ENCODE measurements at regions not wholly inside any gene's neighbourhood (a gene's known extent, or its start where the extent isn't known, plus 50 kb on each side); places are given as distances from the start of the nearest gene placed in this dataset.

- no peak for TF ChIP-seq CTCF (IDR thresholded peaks at IDR 0.05; ENCODE audit: control extremely low read depth, extremely low read depth, low read depth, missing control alignments)
- ChIA-PET CTCF (interaction anchor here (0.8 to 1.0 kb wide), 2 partner anchors 9 to 10 kb away, joined by 3 to 4 read pairs; no protein-coding TSS in a partner anchor), POLR2A (interaction anchor here (0.6 kb wide), 1 partner anchor 261 kb away, joined by 3 read pairs; no protein-coding TSS in a partner anchor)
- no peak for DNase-seq (ENCODE audit: extremely low spot score)
Observed at GRCh38 chr12:94740601-94741362, 90.4 kb upstream of the TMCC3 start.

- CTCF ChIA-PET, result interaction anchor here (1.3 to 3.0 kb wide), 4 partner anchors 8 to 26 kb away, joined by 5 to 12 read pairs (median 6); no protein-coding TSS in a partner anchor
- DNase-seq (ENCODE audit: extremely low spot score), result no peak
- no peak for TF ChIP-seq CTCF (IDR thresholded peaks at IDR 0.05; ENCODE audit: control extremely low read depth, extremely low read depth, low read depth, missing control alignments)
- POLR2A ChIA-PET, result no interaction called here
Observed at GRCh38 chr12:94736820-94737219, 86.5 kb upstream of the TMCC3 start.

DNA sequence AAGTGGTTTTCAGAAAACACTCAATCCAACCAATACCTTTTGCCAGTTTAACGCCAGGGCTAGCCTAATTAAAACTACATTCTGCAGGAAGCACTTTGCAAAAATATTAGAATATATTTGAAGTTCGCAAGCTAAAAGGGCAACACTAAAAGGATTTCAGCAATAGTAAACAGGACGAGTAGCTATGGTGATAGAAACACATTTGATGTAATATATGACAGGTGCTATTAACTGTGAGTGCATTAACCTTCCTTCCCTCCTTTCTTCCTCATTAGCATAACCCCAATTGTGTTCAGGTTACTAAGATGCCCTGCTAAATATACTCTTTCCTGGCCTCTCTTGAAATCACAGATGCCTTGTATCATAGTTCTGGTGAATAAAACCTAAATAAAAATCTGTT lies 85.6 kb upstream of the TMCC3 start:
- TF ChIP-seq CTCF (IDR thresholded peaks at IDR 0.05; ENCODE audit: control extremely low read depth, extremely low read depth, low read depth, missing control alignments), result no peak
- ChIA-PET POLR2A (no interaction called here), CTCF (interaction anchor here (2.0 to 3.0 kb wide), 3 partner anchors 9 to 16 kb away, joined by 6 to 12 read pairs (median 6); no protein-coding TSS in a partner anchor)
- DNase-seq (ENCODE audit: extremely low spot score), result no peak

- DNase-seq (ENCODE audit: extremely low spot score), result no peak
- ChIA-PET POLR2A (no interaction called here), CTCF (interaction anchor here (0.8 to 2.1 kb wide), 3 partner anchors 12 to 41 kb away, joined by 3 to 8 read pairs (median 4); no protein-coding TSS in a partner anchor)
- no peak for TF ChIP-seq CTCF (IDR thresholded peaks at IDR 0.05; ENCODE audit: control extremely low read depth, extremely low read depth, low read depth, missing control alignments)
Observed at GRCh38 chr12:94733727-94734126, 83.4 kb upstream of the TMCC3 start.

DNA sequence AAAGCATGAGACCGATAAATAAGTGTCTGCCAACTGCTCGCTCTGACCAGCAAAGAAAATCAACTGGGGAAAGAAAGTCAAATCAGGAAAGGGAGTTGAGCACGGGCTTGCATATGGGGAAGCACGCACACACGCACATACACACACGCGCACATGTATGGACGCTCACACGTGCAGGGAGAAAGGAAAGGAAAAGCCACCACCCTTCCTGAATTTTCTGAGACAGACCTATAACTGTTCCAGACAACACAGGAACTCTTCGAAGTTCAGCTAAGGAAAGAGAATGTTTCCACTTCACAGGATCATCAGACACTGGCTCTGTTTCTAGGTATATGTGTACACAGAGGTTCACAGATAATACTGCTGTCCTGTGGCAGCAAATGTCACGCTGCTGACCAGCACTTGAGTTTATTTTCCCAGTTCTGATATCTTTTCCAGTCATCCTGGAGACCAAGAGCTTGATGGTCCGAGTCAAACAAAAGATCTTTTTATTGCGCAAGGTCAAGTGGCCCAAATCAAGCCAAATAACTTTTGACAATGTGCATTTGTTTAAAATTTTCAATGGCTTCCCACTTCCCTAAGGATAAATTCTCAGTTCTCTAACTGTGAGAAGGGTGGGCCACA lies 82.1 kb upstream of the TMCC3 start:
- TF ChIP-seq CTCF (IDR thresholded peaks at IDR 0.05; ENCODE audit: control extremely low read depth, extremely low read depth, low read depth, missing control alignments), result no peak
- no peak for DNase-seq (ENCODE audit: extremely low spot score)
- CTCF ChIA-PET, result interaction anchor here (1.2 to 2.1 kb wide), 4 partner anchors 8 to 20 kb away, joined by 3 to 8 read pairs (median 4); no protein-coding TSS in a partner anchor
- POLR2A ChIA-PET, result no interaction called here

- ChIA-PET POLR2A (no interaction called here), CTCF (interaction anchor here (0.6 to 1.7 kb wide), 5 partner anchors 9 to 128 kb away, joined by 3 to 5 read pairs (median 3); no protein-coding TSS in a partner anchor)
- DNase-seq (ENCODE audit: extremely low spot score), result no peak
- no peak for TF ChIP-seq CTCF (IDR thresholded peaks at IDR 0.05; ENCODE audit: control extremely low read depth, extremely low read depth, low read depth, missing control alignments)
Observed at GRCh38 chr12:94731733-94732360, 81.5 kb upstream of the TMCC3 start.

Measured in GM10248 (cell line).